ENCODE measurements at regions not wholly inside any gene's neighbourhood (a gene's known extent, or its start where the extent isn't known, plus 50 kb on each side); places are given as distances from the start of the nearest gene placed in this dataset.

DNA sequence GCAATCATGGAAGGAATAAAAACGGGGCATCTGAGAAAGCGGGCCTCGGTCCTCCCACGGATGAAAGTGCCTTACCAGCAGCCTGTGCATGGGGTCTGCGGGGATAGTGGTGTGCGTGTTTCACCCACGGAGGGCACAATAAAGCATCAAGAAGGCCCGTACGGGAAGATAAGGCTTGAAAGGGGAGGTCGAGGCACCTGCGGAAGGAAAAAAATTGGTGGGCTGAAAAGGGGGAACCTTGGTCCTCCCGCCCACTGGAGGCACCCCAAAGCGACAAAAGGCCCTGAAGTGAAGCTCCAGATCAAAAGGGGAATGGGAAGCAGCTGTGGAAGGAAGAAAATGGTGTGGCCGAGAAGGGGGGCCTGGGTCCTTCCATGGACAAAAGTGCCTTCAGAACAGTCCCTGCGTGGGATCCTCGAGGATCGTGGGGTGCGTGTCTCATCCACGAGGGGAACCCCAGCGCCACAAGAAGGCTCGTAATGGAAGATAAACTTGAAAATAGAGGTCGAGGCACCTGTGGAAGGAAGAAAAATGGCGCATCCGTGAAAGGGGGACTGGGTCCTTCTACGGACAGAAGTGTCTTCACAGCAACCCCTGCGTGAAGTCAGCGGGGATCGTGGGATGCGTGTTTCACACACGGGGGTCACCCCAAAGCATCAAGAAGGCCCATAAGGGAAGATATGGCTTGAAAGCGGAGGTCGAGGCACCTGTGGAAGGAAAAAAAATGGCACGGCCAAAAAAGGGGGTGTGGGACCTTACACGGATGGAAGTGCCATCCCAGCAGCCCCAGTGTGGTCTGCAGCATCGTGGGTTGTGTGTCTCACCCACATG is 276.9 kb downstream of the ALG10 start:
- Histone ChIP-seq H3K27ac (ENCODE audit: low read depth in 1 of 2, low read length in 2 of 2) (no peak overlapping the region), H3K36me3 (ENCODE audit: control insufficient read depth in 4 of 4, insufficient read depth in 3 of 4, low read depth in 1 of 4, low read length in 3 of 4) (no peaks in the 10 kb centered on the region), H3K9ac (ENCODE audit: low read depth in 1 of 2, low read length in 2 of 2) (no peak overlapping the region), H3K4me1 (ENCODE audit: control insufficient read depth in 4 of 4, insufficient read depth in 4 of 4, low read length in 3 of 4) (no peaks in the 10 kb centered on the region), H3K9me3 (ENCODE audit: control insufficient read depth in 4 of 4, low read length in 3 of 4) (peaks cover 0 to 2% (median 0%) of the 10 kb centered on the region in 4 donors), H3K4me3 (ENCODE audit: low read depth in 1 of 3, low read length in 3 of 3) (no peak overlapping the region), H3K27me3 (ENCODE audit: control insufficient read depth in 4 of 4, insufficient read depth in 4 of 4, low read length in 3 of 4) (peaks cover 0 to 4% (median 1%) of the 10 kb centered on the region in 4 donors)
- 67% methylated on average over 35 of the region's 35 CpGs for WGBS
- no peak for DNase-seq (ENCODE audit: low spot score)
- TF ChIP-seq NR2F2 (IDR thresholded peaks at IDR 0.05) (no peak), HNF4A (conservative IDR thresholded peaks at IDR 0.05) (no peak), RAD21 (IDR thresholded peaks at IDR 0.05) (no peak), YY1 (IDR thresholded peaks at IDR 0.05) (no peak), TAF1 (conservative IDR thresholded peaks at IDR 0.05) (no peak), JUND (IDR thresholded peaks at IDR 0.05) (no peak), FOXA2 (IDR thresholded peaks at IDR 0.05) (no peak), RXRA (IDR thresholded peaks at IDR 0.05) (no peak), HNF4G (IDR thresholded peaks at IDR 0.05) (no peak), GABPA (IDR thresholded peaks at IDR 0.05 in 1 of 2, conservative IDR thresholded peaks at IDR 0.05 in 1 of 2) (no peak), SP1 (IDR thresholded peaks at IDR 0.05) (no peak), FOXA1 (IDR thresholded peaks at IDR 0.05) (no peak), EGR1 (IDR thresholded peaks at IDR 0.05; ENCODE audit: low read depth in 2 of 2) (no peak), CTCF (IDR thresholded peaks at IDR 0.05; ENCODE audit: low read depth, low read length, missing input control) (no peak)
- TF ChIP-seq, protein P1, sequence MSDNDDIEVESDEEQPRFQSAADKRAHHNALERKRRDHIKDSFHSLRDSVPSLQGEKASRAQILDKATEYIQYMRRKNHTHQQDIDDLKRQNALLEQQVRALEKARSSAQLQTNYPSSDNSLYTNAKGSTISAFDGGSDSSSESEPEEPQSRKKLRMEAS (IDR thresholded peaks at IDR 0.05): no peak
- TF ChIP-seq, protein P2, sequence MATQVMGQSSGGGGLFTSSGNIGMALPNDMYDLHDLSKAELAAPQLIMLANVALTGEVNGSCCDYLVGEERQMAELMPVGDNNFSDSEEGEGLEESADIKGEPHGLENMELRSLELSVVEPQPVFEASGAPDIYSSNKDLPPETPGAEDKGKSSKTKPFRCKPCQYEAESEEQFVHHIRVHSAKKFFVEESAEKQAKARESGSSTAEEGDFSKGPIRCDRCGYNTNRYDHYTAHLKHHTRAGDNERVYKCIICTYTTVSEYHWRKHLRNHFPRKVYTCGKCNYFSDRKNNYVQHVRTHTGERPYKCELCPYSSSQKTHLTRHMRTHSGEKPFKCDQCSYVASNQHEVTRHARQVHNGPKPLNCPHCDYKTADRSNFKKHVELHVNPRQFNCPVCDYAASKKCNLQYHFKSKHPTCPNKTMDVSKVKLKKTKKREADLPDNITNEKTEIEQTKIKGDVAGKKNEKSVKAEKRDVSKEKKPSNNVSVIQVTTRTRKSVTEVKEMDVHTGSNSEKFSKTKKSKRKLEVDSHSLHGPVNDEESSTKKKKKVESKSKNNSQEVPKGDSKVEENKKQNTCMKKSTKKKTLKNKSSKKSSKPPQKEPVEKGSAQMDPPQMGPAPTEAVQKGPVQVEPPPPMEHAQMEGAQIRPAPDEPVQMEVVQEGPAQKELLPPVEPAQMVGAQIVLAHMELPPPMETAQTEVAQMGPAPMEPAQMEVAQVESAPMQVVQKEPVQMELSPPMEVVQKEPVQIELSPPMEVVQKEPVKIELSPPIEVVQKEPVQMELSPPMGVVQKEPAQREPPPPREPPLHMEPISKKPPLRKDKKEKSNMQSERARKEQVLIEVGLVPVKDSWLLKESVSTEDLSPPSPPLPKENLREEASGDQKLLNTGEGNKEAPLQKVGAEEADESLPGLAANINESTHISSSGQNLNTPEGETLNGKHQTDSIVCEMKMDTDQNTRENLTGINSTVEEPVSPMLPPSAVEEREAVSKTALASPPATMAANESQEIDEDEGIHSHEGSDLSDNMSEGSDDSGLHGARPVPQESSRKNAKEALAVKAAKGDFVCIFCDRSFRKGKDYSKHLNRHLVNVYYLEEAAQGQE (IDR thresholded peaks at IDR 0.05): no peak
- TF ChIP-seq, protein P3, sequence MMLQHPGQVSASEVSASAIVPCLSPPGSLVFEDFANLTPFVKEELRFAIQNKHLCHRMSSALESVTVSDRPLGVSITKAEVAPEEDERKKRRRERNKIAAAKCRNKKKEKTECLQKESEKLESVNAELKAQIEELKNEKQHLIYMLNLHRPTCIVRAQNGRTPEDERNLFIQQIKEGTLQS (IDR thresholded peaks at IDR 0.05): no peak
- TF ChIP-seq, protein P4, sequence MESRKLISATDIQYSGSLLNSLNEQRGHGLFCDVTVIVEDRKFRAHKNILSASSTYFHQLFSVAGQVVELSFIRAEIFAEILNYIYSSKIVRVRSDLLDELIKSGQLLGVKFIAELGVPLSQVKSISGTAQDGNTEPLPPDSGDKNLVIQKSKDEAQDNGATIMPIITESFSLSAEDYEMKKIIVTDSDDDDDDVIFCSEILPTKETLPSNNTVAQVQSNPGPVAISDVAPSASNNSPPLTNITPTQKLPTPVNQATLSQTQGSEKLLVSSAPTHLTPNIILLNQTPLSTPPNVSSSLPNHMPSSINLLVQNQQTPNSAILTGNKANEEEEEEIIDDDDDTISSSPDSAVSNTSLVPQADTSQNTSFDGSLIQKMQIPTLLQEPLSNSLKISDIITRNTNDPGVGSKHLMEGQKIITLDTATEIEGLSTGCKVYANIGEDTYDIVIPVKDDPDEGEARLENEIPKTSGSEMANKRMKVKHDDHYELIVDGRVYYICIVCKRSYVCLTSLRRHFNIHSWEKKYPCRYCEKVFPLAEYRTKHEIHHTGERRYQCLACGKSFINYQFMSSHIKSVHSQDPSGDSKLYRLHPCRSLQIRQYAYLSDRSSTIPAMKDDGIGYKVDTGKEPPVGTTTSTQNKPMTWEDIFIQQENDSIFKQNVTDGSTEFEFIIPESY (IDR thresholded peaks at IDR 0.05): no peak
